Naive thymus-derived CD4-positive, alpha-beta T cell (primary cell): ENCODE measurements at regions not wholly inside any gene's neighbourhood (a gene's known extent, or its start where the extent isn't known, plus 50 kb on each side); places are given as distances from the start of the nearest gene placed in this dataset.
"Not testable (repeated sequence)": the region's sequence is repeated elsewhere in the genome, so short reads cannot be mapped to it uniquely, and the experiment has no call there.

ENCODE experiments used
- ATAC-seq: fragments of 150-1000 bp; cut with Tn5 transposase; 2 replicates; pipeline ENCODE4 v1.10.0; 2021; ENCODE audit warnings: mild to moderate bottlenecking, moderate library complexity
- CTCF ChIA-PET: fragments of 350-600 bp; sonication (Branson Sonifier 250); formaldehyde crosslinking; loops from one replicate; lab custom pipeline; 2021; ENCODE audit warnings: antibody characterized with exemption; lab: Charles Lee
- POLR2A ChIA-PET: fragments of 350-600 bp; sonication (Branson Sonifier 250); formaldehyde crosslinking; loops from one replicate; lab custom pipeline; 2021; ENCODE audit warnings: antibody characterized with exemption, inconsistent platforms; lab: Charles Lee
- DNase-seq, 9 donors: peaks; one replicate each; pipeline versions ENCODE4 v3.0.0 to v3.0.0-alpha.2; 2020 to 2022; ENCODE audit warnings: mixed read lengths in 1 of 9
- H3K27ac ChIP-seq: one replicate; pipeline ENCODE4 v1.7.0; 2013; ENCODE audit warnings: mild to moderate bottlenecking, low read depth, low read length, moderate library complexity
- H3K27me3 ChIP-seq, 2 donors: one replicate each; pipeline ENCODE4 v1.7.0; 2013; ENCODE audit warnings: low read length in 2 of 2, mild to moderate bottlenecking in 2 of 2, moderate library complexity in 2 of 2; ENCODE audit not compliant: control insufficient read depth in 2 of 2, insufficient read depth in 2 of 2
- H3K36me3 ChIP-seq, 3 experiments: 1 replicate in 2 of 3; 2 replicates in 1 of 3; pipeline ENCODE4 v1.7.0; 2013; ENCODE audit warnings: low read length in 3 of 3, mild to moderate bottlenecking in 3 of 3, moderate library complexity in 1 of 3; ENCODE audit not compliant: insufficient read depth in 3 of 3, control insufficient read depth in 2 of 3
- H3K4me1 ChIP-seq, 2 donors: one replicate each; pipeline ENCODE4 v1.7.0; 2013; ENCODE audit warnings: low read length in 2 of 2, mild to moderate bottlenecking in 2 of 2, moderate library complexity in 1 of 2; ENCODE audit not compliant: control insufficient read depth in 2 of 2, insufficient read depth in 2 of 2
- H3K4me3 ChIP-seq: 2 replicates; pipeline ENCODE4 v1.7.0; 2013; ENCODE audit warnings: mild to moderate bottlenecking, low read length
- H3K9me3 ChIP-seq, 3 experiments: 1 replicate in 2 of 3; 2 replicates in 1 of 3; pipeline ENCODE4 v1.7.0; 2013; ENCODE audit warnings: low read length in 3 of 3; ENCODE audit not compliant: control insufficient read depth in 2 of 3
- H3K27ac Mint-ChIP-seq, 9 donors: one replicate each; pipeline ENCODE4 v1.8.0; 2020 to 2022; ENCODE audit warnings: mixed read lengths in 9 of 9, mild to moderate bottlenecking in 8 of 9, moderate library complexity in 5 of 9, inconsistent platforms in 2 of 9
- H3K27me3 Mint-ChIP-seq, 5 donors: one replicate each; pipeline ENCODE4 v1.8.0; 2021 to 2022; ENCODE audit warnings: mixed read lengths in 5 of 5, mild to moderate bottlenecking in 1 of 5
- H3K36me3 Mint-ChIP-seq, 5 donors: one replicate each; pipeline ENCODE4 v1.8.0; 2020 to 2022; ENCODE audit warnings: mixed read lengths in 5 of 5, mild to moderate bottlenecking in 3 of 5, inconsistent platforms in 1 of 5
- H3K4me1 Mint-ChIP-seq, 7 donors: one replicate each; pipeline ENCODE4 v1.8.0; 2020 to 2022; ENCODE audit warnings: mixed read lengths in 7 of 7, mild to moderate bottlenecking in 3 of 7, inconsistent platforms in 1 of 7
- H3K4me3 Mint-ChIP-seq, 10 donors: one replicate each; pipeline ENCODE4 v1.8.0; 2020 to 2022; ENCODE audit warnings: mild to moderate bottlenecking in 10 of 10, mixed read lengths in 10 of 10, moderate library complexity in 6 of 10, inconsistent platforms in 2 of 10
- H3K9me3 Mint-ChIP-seq, 11 donors: one replicate each; pipeline ENCODE4 v1.8.0; 2020 to 2022; ENCODE audit warnings: mixed read lengths in 11 of 11, mild to moderate bottlenecking in 4 of 11, inconsistent platforms in 1 of 11, moderate library complexity in 1 of 11
- intact Hi-C, 2 donors: fragments of 100-400 bp; cut with micrococcal nuclease; formaldehyde crosslinking; loops; one replicate each; pipeline ENCODE4 v1.15.1; 2023

- H3K9me3 Mint-ChIP-seq: peaks cover 0 to 23% (median 4%) of the 10 kb centered on the region in 11 donors
- POLR2A ChIA-PET: interaction anchor here (0.6 kb wide), 1 partner anchor 9 kb away, joined by 3 read pairs; no protein-coding TSS in a partner anchor
- H3K9me3 ChIP-seq, H3K4me3 Mint-ChIP-seq, H3K27me3 ChIP-seq, H3K4me1 Mint-ChIP-seq, H3K27ac ChIP-seq, H3K4me3 ChIP-seq, DNase-seq, CTCF ChIA-PET, H3K27ac Mint-ChIP-seq, ATAC-seq, H3K36me3 ChIP-seq, H3K4me1 ChIP-seq: not testable (repeated sequence)
- H3K27me3 Mint-ChIP-seq: peaks cover 0 to 43% (median 0%) of the 10 kb centered on the region in 5 donors
- H3K36me3 Mint-ChIP-seq: peaks cover 0 to 16% (median 0%) of the 10 kb centered on the region in 5 donors
- intact Hi-C loops: loop anchor here in 1 of 2 donors (5.0 kb wide), 1 partner anchor 40 kb away; no protein-coding TSS in a partner anchor
These were observed 63.3 kb upstream of the CEP78 start for GRCh38 chr9:78172610-78173009.

- no peaks in the 10 kb centered on the region for H3K27me3 ChIP-seq
- Mint-ChIP-seq H3K27me3 (peaks cover 0 to 36% (median 0%) of the 10 kb centered on the region in 5 donors), H3K27ac (no peak overlapping the region), H3K9me3 (peaks cover 0 to 23% (median 4%) of the 10 kb centered on the region in 11 donors), H3K4me1 (no peaks in the 10 kb centered on the region), H3K36me3 (peaks cover 0 to 16% (median 0%) of the 10 kb centered on the region in 5 donors), H3K4me3 (no peak overlapping the region)
- no peaks in the 10 kb centered on the region for H3K4me1 ChIP-seq
- no peak for DNase-seq
- no peaks in the 10 kb centered on the region for H3K36me3 ChIP-seq
- no peak overlapping the region for H3K4me3 ChIP-seq
- ATAC-seq: no peak
- H3K27ac ChIP-seq: no peak overlapping the region
- POLR2A ChIA-PET: interaction anchor here (1.0 kb wide), 1 partner anchor 21 kb away, joined by 3 read pairs; no protein-coding TSS in a partner anchor
- CTCF ChIA-PET: no interaction called here
- no peaks in the 10 kb centered on the region for H3K9me3 ChIP-seq
- intact Hi-C loops: loop anchor here in 1 of 2 donors (5.0 kb wide), 1 partner anchor 41 kb away; no protein-coding TSS in a partner anchor
These were observed 64.2 kb upstream of the CEP78 start for GRCh38 chr9:78171651-78172050.

GRCh38 chr9:78169125-78169524, 66.8 kb upstream of the CEP78 start:
- no peaks in the 10 kb centered on the region for H3K27me3 ChIP-seq
- DNase-seq (no peak), ATAC-seq (no peak)
- no peaks in the 10 kb centered on the region for H3K4me1 ChIP-seq
- H3K27ac Mint-ChIP-seq: no peak overlapping the region
- no peak overlapping the region for H3K27ac ChIP-seq
- no peak overlapping the region for H3K4me3 ChIP-seq
- peaks cover 0 to 22% (median 0%) of the 10 kb centered on the region in 5 donors for H3K27me3 Mint-ChIP-seq
- H3K9me3 ChIP-seq: no peaks in the 10 kb centered on the region
- intact Hi-C loops: loop anchor here in 1 of 2 donors (1.0 kb wide), 1 partner anchor 13 kb away; no protein-coding TSS in a partner anchor
- H3K9me3 Mint-ChIP-seq: peaks cover 2 to 26% (median 9%) of the 10 kb centered on the region in 11 donors
- no peaks in the 10 kb centered on the region for H3K4me1 Mint-ChIP-seq
- H3K4me3 Mint-ChIP-seq: no peak overlapping the region
- POLR2A ChIA-PET: interaction anchor here (0.7 to 1.2 kb wide), 3 partner anchors 10 to 45 kb away, joined by 3 read pairs; no protein-coding TSS in a partner anchor
- CTCF ChIA-PET: no interaction called here
- peaks cover 2 to 16% (median 3%) of the 10 kb centered on the region in 5 donors for H3K36me3 Mint-ChIP-seq
- H3K36me3 ChIP-seq: no peaks in the 10 kb centered on the region

GRCh38 chr9:78167356-78167755, 68.5 kb upstream of the CEP78 start:
- intact Hi-C loops: no loop called here
- H3K27ac Mint-ChIP-seq: no peak overlapping the region
- H3K4me3 Mint-ChIP-seq: no peak overlapping the region
- Histone ChIP-seq H3K4me3 (no peak overlapping the region), H3K27ac (no peak overlapping the region), H3K36me3 (no peaks in the 10 kb centered on the region), H3K27me3 (no peaks in the 10 kb centered on the region), H3K9me3 (no peaks in the 10 kb centered on the region), H3K4me1 (no peaks in the 10 kb centered on the region)
- ATAC-seq (no peak), DNase-seq (no peak)
- H3K27me3 Mint-ChIP-seq: peaks cover 0 to 16% (median 0%) of the 10 kb centered on the region in 5 donors
- H3K4me1 Mint-ChIP-seq: no peaks in the 10 kb centered on the region
- POLR2A ChIA-PET: no interaction called here
- CTCF ChIA-PET: interaction anchor here (0.6 kb wide), 1 partner anchor 713 kb away, joined by 5 read pairs; no protein-coding TSS in a partner anchor
- H3K9me3 Mint-ChIP-seq: peaks cover 5 to 34% (median 17%) of the 10 kb centered on the region in 11 donors
- H3K36me3 Mint-ChIP-seq: peaks cover 4 to 15% (median 10%) of the 10 kb centered on the region in 5 donors

- H3K36me3 Mint-ChIP-seq: peaks cover 4 to 21% (median 7%) of the 10 kb centered on the region in 5 donors
- H3K27me3 Mint-ChIP-seq: peaks cover 0 to 16% (median 0%) of the 10 kb centered on the region in 5 donors
- Histone ChIP-seq H3K4me3 (no peak overlapping the region), H3K4me1 (no peaks in the 10 kb centered on the region), H3K27me3 (no peaks in the 10 kb centered on the region), H3K36me3 (no peaks in the 10 kb centered on the region), H3K27ac (no peak overlapping the region), H3K9me3 (no peaks in the 10 kb centered on the region)
- peaks cover 5 to 46% (median 17%) of the 10 kb centered on the region in 11 donors for H3K9me3 Mint-ChIP-seq
- POLR2A ChIA-PET: no interaction called here
- CTCF ChIA-PET: interaction anchor here (1.0 kb wide), 1 partner anchor 37 kb away, joined by 3 read pairs; no protein-coding TSS in a partner anchor
- ATAC-seq: no peak
- DNase-seq: no peak
- no peak overlapping the region for H3K4me3 Mint-ChIP-seq
- H3K4me1 Mint-ChIP-seq: peaks cover 0 to 1% (median 0%) of the 10 kb centered on the region in 7 donors
- no peak overlapping the region for H3K27ac Mint-ChIP-seq
- intact Hi-C loops: no loop called here
These were observed 72.0 kb upstream of the CEP78 start for GRCh38 chr9:78163834-78164233.

- intact Hi-C loops: no loop called here
- POLR2A ChIA-PET: interaction anchor here (0.8 kb wide), 1 partner anchor 187 kb away, joined by 3 read pairs; no protein-coding TSS in a partner anchor
These were observed 77.6 kb upstream of the CEP78 start for GRCh38 chr9:78158286-78158685.

More at GRCh38 chr9:78158286-78158685, 77.6 kb upstream of the CEP78 start:
- Mint-ChIP-seq H3K4me1 (peaks cover 0 to 7% (median 0%) of the 10 kb centered on the region in 7 donors), H3K4me3 (no peak overlapping the region), H3K27ac (peak overlapping the region in 2 of 9 donors; percentile 14 to 17), H3K27me3 (peaks cover 0 to 52% (median 0%) of the 10 kb centered on the region in 5 donors), H3K9me3 (peaks cover 3 to 52% (median 15%) of the 10 kb centered on the region in 11 donors), H3K36me3 (peaks cover 0 to 24% (median 7%) of the 10 kb centered on the region in 5 donors)
- peak in 4 of 9 donors; percentile 1 to 37 (median 18) for DNase-seq
- Histone ChIP-seq H3K4me3 (no peak overlapping the region), H3K36me3 (no peaks in the 10 kb centered on the region), H3K27ac (no peak overlapping the region), H3K4me1 (no peaks in the 10 kb centered on the region), H3K9me3 (no peaks in the 10 kb centered on the region), H3K27me3 (no peaks in the 10 kb centered on the region)
- CTCF ChIA-PET: interaction anchor here (0.8 kb wide), 1 partner anchor 53 kb away, joined by 3 read pairs; no protein-coding TSS in a partner anchor
- ATAC-seq: no peak
